ENCODE measurements at regions not wholly inside any gene's neighbourhood (a gene's known extent, or its start where the extent isn't known, plus 50 kb on each side); places are given as distances from the start of the nearest gene placed in this dataset.

GRCh38 chr14:75370416-75371205, 57.2 kb upstream of the JDP2 start:
- H3K4me1 ChIP-seq (ENCODE audit: control insufficient read depth in 1 of 2, insufficient read depth in 2 of 2, low read length in 2 of 2) = peaks cover 0 to 5% of the 10 kb centered on the region in 2 donors
- no peaks in the 10 kb centered on the region for H3K36me3 ChIP-seq (ENCODE audit: control insufficient read depth in 1 of 2, insufficient read depth in 2 of 2, low read length in 2 of 2)
- no peak overlapping the region for H3K4me3 ChIP-seq (ENCODE audit: low read depth in 1 of 2, low read length in 2 of 2)
- no peaks in the 10 kb centered on the region for H3K9me3 ChIP-seq (ENCODE audit: control insufficient read depth in 1 of 2, low read length in 2 of 2)
- no peak overlapping the region for H3K27ac ChIP-seq (ENCODE audit: low read depth, low read length)
- no peaks in the 10 kb centered on the region for H3K27me3 ChIP-seq (ENCODE audit: control insufficient read depth in 1 of 2, insufficient read depth in 2 of 2, low read length in 2 of 2)
- no peak overlapping the region for H3K9ac ChIP-seq (ENCODE audit: low read depth in 1 of 2, low read length in 2 of 2)

DNA sequence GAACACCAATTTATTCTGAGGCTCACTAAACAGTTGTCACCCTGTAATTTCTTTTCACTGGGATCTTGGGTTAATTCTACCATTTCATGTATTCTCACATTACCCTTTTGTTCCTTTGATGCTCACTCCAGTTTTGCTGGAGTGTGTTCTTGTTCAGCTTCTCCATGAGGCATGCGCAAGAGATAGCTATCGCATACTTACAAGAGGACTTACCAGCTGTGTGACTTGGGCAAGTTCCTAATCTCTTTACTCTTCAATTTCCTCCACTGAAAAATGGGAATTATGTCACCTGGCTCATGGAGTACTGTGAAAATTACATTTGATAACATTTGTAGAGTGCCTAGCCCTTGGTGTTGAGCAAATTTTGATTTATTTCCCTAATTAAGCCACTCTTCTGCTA, 56.5 kb upstream of the JDP2 start:
- H3K27ac ChIP-seq (ENCODE audit: low read depth, low read length) = no peak overlapping the region
- no peak overlapping the region for H3K4me3 ChIP-seq (ENCODE audit: low read depth in 1 of 2, low read length in 2 of 2)
- no peaks in the 10 kb centered on the region for H3K27me3 ChIP-seq (ENCODE audit: control insufficient read depth in 1 of 2, insufficient read depth in 2 of 2, low read length in 2 of 2)
- no peaks in the 10 kb centered on the region for H3K9me3 ChIP-seq (ENCODE audit: control insufficient read depth in 1 of 2, low read length in 2 of 2)
- H3K9ac ChIP-seq (ENCODE audit: low read depth in 1 of 2, low read length in 2 of 2) = no peak overlapping the region
- no peaks in the 10 kb centered on the region for H3K36me3 ChIP-seq (ENCODE audit: control insufficient read depth in 1 of 2, insufficient read depth in 2 of 2, low read length in 2 of 2)
- peaks cover 0 to 5% of the 10 kb centered on the region in 2 donors for H3K4me1 ChIP-seq (ENCODE audit: control insufficient read depth in 1 of 2, insufficient read depth in 2 of 2, low read length in 2 of 2)

GRCh38 chr14:75372260-75372659, 55.6 kb upstream of the JDP2 start:
- H3K27ac ChIP-seq (ENCODE audit: low read depth, low read length) = no peak overlapping the region
- H3K9ac ChIP-seq (ENCODE audit: low read depth in 1 of 2, low read length in 2 of 2) = no peak overlapping the region
- no peaks in the 10 kb centered on the region for H3K9me3 ChIP-seq (ENCODE audit: control insufficient read depth in 1 of 2, low read length in 2 of 2)
- peaks cover 0 to 5% of the 10 kb centered on the region in 2 donors for H3K4me1 ChIP-seq (ENCODE audit: control insufficient read depth in 1 of 2, insufficient read depth in 2 of 2, low read length in 2 of 2)
- H3K4me3 ChIP-seq (ENCODE audit: low read depth in 1 of 2, low read length in 2 of 2) = no peak overlapping the region
- no peaks in the 10 kb centered on the region for H3K27me3 ChIP-seq (ENCODE audit: control insufficient read depth in 1 of 2, insufficient read depth in 2 of 2, low read length in 2 of 2)
- H3K36me3 ChIP-seq (ENCODE audit: control insufficient read depth in 1 of 2, insufficient read depth in 2 of 2, low read length in 2 of 2) = no peaks in the 10 kb centered on the region

DNA sequence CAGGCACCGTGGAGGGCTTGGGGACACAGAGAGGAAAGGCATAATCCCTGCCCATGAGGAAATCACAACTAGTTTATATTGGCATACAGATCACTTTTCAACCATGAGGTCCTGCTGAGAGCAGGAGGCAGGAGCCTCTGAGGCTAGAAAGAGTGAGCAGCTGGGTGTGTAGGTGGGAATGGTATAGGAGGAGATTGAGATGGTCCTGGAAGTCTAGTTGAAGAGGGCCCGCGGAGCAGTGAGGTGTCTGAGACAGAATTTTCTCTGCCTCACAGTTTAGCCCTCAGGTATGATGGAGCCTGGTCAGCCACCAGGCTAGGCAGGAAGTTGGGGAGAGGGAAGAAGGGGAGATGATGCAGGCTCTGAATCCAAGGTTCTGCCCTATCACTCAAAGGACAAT, 54.7 kb upstream of the JDP2 start:
- no peaks in the 10 kb centered on the region for H3K27me3 ChIP-seq (ENCODE audit: control insufficient read depth in 1 of 2, insufficient read depth in 2 of 2, low read length in 2 of 2)
- H3K4me3 ChIP-seq (ENCODE audit: low read depth in 1 of 2, low read length in 2 of 2) = no peak overlapping the region
- H3K27ac ChIP-seq (ENCODE audit: low read depth, low read length) = no peak overlapping the region
- no peak overlapping the region for H3K9ac ChIP-seq (ENCODE audit: low read depth in 1 of 2, low read length in 2 of 2)
- H3K36me3 ChIP-seq (ENCODE audit: control insufficient read depth in 1 of 2, insufficient read depth in 2 of 2, low read length in 2 of 2) = no peaks in the 10 kb centered on the region
- H3K9me3 ChIP-seq (ENCODE audit: control insufficient read depth in 1 of 2, low read length in 2 of 2) = no peaks in the 10 kb centered on the region
- peaks cover 0 to 5% of the 10 kb centered on the region in 2 donors for H3K4me1 ChIP-seq (ENCODE audit: control insufficient read depth in 1 of 2, insufficient read depth in 2 of 2, low read length in 2 of 2)

DNA sequence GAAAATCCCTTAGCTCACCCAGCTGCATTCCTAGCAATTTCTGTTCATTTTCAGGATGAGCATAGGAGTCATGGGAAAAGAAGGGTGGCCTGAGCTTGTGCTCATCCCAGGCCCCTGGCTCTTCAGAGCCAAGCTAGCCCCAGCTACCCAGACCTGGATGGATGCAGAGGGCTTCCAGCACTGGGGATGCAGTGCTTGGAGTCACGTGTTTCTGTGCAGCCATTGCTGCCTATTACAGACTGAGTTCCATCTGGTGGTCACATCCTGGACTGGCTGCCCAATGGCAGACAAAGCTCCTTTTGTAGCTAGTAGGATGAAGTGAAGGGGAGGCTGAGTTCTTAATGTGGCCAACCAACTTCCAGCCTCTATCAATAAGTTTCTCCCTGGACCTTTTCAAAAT, 54.2 kb upstream of the JDP2 start:
- Histone ChIP-seq H3K4me3 (ENCODE audit: low read depth in 1 of 2, low read length in 2 of 2) (no peak overlapping the region), H3K4me1 (ENCODE audit: control insufficient read depth in 1 of 2, insufficient read depth in 2 of 2, low read length in 2 of 2) (peaks cover 0 to 5% of the 10 kb centered on the region in 2 donors), H3K9me3 (ENCODE audit: control insufficient read depth in 1 of 2, low read length in 2 of 2) (no peaks in the 10 kb centered on the region), H3K27me3 (ENCODE audit: control insufficient read depth in 1 of 2, insufficient read depth in 2 of 2, low read length in 2 of 2) (no peaks in the 10 kb centered on the region), H3K36me3 (ENCODE audit: control insufficient read depth in 1 of 2, insufficient read depth in 2 of 2, low read length in 2 of 2) (no peaks in the 10 kb centered on the region), H3K9ac (ENCODE audit: low read depth in 1 of 2, low read length in 2 of 2) (no peak overlapping the region), H3K27ac (ENCODE audit: low read depth, low read length) (no peak overlapping the region)

DNA sequence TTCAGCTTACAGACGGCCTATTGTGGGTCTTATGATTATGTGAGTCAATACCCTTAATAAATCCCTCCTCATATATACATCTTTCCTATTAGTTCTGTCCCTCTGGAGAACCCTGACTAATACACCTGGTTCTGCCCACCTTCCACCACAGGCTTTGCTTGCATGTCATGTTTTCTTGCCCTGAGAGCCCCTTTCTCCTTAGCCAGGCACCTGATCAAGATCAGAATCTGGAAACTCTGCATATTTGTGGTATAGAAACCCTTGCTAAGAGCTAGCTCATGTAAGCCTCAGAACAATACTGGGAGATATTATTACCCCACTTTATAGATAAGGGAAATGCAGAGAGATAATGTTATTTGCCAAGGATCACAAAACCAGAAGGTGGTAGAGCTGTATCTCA, 52.9 kb upstream of the JDP2 start:
- H3K4me3 ChIP-seq (ENCODE audit: low read depth in 1 of 2, low read length in 2 of 2) = no peak overlapping the region
- no peak overlapping the region for H3K9ac ChIP-seq (ENCODE audit: low read depth in 1 of 2, low read length in 2 of 2)
- no peaks in the 10 kb centered on the region for H3K9me3 ChIP-seq (ENCODE audit: control insufficient read depth in 1 of 2, low read length in 2 of 2)
- peaks cover 0 to 5% of the 10 kb centered on the region in 2 donors for H3K4me1 ChIP-seq (ENCODE audit: control insufficient read depth in 1 of 2, insufficient read depth in 2 of 2, low read length in 2 of 2)
- no peaks in the 10 kb centered on the region for H3K27me3 ChIP-seq (ENCODE audit: control insufficient read depth in 1 of 2, insufficient read depth in 2 of 2, low read length in 2 of 2)
- H3K36me3 ChIP-seq (ENCODE audit: control insufficient read depth in 1 of 2, insufficient read depth in 2 of 2, low read length in 2 of 2) = no peaks in the 10 kb centered on the region
- H3K27ac ChIP-seq (ENCODE audit: low read depth, low read length) = no peak overlapping the region

GRCh38 chr14:75375983-75376382, 51.8 kb upstream of the JDP2 start:
- no peaks in the 10 kb centered on the region for H3K36me3 ChIP-seq (ENCODE audit: control insufficient read depth in 1 of 2, insufficient read depth in 2 of 2, low read length in 2 of 2)
- H3K9me3 ChIP-seq (ENCODE audit: control insufficient read depth in 1 of 2, low read length in 2 of 2) = no peaks in the 10 kb centered on the region
- H3K4me1 ChIP-seq (ENCODE audit: control insufficient read depth in 1 of 2, insufficient read depth in 2 of 2, low read length in 2 of 2) = peaks cover 0 to 5% of the 10 kb centered on the region in 2 donors
- H3K27ac ChIP-seq (ENCODE audit: low read depth, low read length) = no peak overlapping the region
- no peaks in the 10 kb centered on the region for H3K27me3 ChIP-seq (ENCODE audit: control insufficient read depth in 1 of 2, insufficient read depth in 2 of 2, low read length in 2 of 2)
- no peak overlapping the region for H3K4me3 ChIP-seq (ENCODE audit: low read depth in 1 of 2, low read length in 2 of 2)
- H3K9ac ChIP-seq (ENCODE audit: low read depth in 1 of 2, low read length in 2 of 2) = no peak overlapping the region

All from duodenal mucosa (tissue), 2 donors.